H1 (cell line): ENCODE measurements at regions not wholly inside any gene's neighbourhood (a gene's known extent, or its start where the extent isn't known, plus 50 kb on each side); places are given as distances from the start of the nearest gene placed in this dataset.

Experiments
- BRCA1 ChIP-seq: IDR thresholded peaks from 2 replicates; pipeline ENCODE4 v1.6.1; 2012; ENCODE audit warnings: low read depth, low read length, improper control_type of control experiment
- CTBP2 ChIP-seq: IDR thresholded peaks from 2 replicates; pipeline ENCODE4 v1.7.0; 2011; ENCODE audit warnings: borderline replicate concordance, mild to moderate bottlenecking, moderate library complexity, mixed read lengths, low read length; ENCODE audit not compliant: insufficient read depth, insufficient read length
- EGR1 ChIP-seq: IDR thresholded peaks from 2 replicates; pipeline ENCODE4 v1.6.1; 2011; ENCODE audit warnings: low read depth, low read length, borderline replicate concordance
- KDM1A ChIP-seq: fragments of 200-600, 300-600 bp; sonication (generic); IDR thresholded peaks from 2 replicates; pipeline ENCODE4 v1.7.1; 2016; ENCODE audit warnings: mild to moderate bottlenecking, low read length, borderline replicate concordance
- KDM4A ChIP-seq: IDR thresholded peaks from one replicate; pipeline ENCODE4 v1.7.1; 2012; ENCODE audit warnings: low read depth, mild to moderate bottlenecking, moderate library complexity, low read length, inconsistent platforms; ENCODE audit not compliant: severe bottlenecking
- SIX5 ChIP-seq: IDR thresholded peaks from 2 replicates; pipeline ENCODE4 v1.6.1; 2011; ENCODE audit warnings: mild to moderate bottlenecking, low read depth, low read length
- SRF ChIP-seq: IDR thresholded peaks from 2 replicates; pipeline ENCODE4 v1.6.1; 2011; ENCODE audit warnings: mild to moderate bottlenecking, low read depth, low read length, moderate library complexity
- TCF12 ChIP-seq: IDR thresholded peaks from 2 replicates; pipeline ENCODE4 v1.6.1; 2011; ENCODE audit warnings: low read depth, mild to moderate bottlenecking, low read length
- TF ChIP-seq, protein P1 (sequence below): fragments of 300-600 bp; sonication (generic); IDR thresholded peaks from 2 replicates; pipeline ENCODE4 v1.7.1; 2012; ENCODE audit warnings: low read length, moderate library complexity, mild to moderate bottlenecking, inconsistent platforms; ENCODE audit not compliant: insufficient replicate concordance
- TF ChIP-seq, protein P2 (sequence below): IDR thresholded peaks from 2 replicates; pipeline ENCODE4 v1.6.1; 2012; ENCODE audit warnings: inconsistent platforms

DNA sequence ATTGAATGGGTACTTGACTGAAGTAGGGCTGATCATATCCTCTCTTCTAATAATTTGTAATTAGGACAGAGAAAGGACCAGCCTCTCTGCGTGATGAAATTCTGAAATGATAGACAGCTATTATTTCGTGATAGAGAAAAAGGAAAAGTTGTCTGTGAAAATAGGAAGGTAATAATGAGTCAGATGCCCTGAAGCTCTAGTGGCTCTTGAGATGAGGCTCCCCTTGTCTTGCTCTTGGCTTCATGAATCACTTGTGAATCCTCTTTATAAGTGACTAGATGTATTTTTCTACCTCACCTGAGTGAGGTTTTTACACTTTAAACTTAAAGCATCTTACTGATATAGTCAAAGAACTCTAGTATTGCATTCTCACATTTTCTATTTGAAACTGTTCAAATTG is 888.9 kb downstream of the PCDH18 start (continued):
- TF ChIP-seq, protein P1, sequence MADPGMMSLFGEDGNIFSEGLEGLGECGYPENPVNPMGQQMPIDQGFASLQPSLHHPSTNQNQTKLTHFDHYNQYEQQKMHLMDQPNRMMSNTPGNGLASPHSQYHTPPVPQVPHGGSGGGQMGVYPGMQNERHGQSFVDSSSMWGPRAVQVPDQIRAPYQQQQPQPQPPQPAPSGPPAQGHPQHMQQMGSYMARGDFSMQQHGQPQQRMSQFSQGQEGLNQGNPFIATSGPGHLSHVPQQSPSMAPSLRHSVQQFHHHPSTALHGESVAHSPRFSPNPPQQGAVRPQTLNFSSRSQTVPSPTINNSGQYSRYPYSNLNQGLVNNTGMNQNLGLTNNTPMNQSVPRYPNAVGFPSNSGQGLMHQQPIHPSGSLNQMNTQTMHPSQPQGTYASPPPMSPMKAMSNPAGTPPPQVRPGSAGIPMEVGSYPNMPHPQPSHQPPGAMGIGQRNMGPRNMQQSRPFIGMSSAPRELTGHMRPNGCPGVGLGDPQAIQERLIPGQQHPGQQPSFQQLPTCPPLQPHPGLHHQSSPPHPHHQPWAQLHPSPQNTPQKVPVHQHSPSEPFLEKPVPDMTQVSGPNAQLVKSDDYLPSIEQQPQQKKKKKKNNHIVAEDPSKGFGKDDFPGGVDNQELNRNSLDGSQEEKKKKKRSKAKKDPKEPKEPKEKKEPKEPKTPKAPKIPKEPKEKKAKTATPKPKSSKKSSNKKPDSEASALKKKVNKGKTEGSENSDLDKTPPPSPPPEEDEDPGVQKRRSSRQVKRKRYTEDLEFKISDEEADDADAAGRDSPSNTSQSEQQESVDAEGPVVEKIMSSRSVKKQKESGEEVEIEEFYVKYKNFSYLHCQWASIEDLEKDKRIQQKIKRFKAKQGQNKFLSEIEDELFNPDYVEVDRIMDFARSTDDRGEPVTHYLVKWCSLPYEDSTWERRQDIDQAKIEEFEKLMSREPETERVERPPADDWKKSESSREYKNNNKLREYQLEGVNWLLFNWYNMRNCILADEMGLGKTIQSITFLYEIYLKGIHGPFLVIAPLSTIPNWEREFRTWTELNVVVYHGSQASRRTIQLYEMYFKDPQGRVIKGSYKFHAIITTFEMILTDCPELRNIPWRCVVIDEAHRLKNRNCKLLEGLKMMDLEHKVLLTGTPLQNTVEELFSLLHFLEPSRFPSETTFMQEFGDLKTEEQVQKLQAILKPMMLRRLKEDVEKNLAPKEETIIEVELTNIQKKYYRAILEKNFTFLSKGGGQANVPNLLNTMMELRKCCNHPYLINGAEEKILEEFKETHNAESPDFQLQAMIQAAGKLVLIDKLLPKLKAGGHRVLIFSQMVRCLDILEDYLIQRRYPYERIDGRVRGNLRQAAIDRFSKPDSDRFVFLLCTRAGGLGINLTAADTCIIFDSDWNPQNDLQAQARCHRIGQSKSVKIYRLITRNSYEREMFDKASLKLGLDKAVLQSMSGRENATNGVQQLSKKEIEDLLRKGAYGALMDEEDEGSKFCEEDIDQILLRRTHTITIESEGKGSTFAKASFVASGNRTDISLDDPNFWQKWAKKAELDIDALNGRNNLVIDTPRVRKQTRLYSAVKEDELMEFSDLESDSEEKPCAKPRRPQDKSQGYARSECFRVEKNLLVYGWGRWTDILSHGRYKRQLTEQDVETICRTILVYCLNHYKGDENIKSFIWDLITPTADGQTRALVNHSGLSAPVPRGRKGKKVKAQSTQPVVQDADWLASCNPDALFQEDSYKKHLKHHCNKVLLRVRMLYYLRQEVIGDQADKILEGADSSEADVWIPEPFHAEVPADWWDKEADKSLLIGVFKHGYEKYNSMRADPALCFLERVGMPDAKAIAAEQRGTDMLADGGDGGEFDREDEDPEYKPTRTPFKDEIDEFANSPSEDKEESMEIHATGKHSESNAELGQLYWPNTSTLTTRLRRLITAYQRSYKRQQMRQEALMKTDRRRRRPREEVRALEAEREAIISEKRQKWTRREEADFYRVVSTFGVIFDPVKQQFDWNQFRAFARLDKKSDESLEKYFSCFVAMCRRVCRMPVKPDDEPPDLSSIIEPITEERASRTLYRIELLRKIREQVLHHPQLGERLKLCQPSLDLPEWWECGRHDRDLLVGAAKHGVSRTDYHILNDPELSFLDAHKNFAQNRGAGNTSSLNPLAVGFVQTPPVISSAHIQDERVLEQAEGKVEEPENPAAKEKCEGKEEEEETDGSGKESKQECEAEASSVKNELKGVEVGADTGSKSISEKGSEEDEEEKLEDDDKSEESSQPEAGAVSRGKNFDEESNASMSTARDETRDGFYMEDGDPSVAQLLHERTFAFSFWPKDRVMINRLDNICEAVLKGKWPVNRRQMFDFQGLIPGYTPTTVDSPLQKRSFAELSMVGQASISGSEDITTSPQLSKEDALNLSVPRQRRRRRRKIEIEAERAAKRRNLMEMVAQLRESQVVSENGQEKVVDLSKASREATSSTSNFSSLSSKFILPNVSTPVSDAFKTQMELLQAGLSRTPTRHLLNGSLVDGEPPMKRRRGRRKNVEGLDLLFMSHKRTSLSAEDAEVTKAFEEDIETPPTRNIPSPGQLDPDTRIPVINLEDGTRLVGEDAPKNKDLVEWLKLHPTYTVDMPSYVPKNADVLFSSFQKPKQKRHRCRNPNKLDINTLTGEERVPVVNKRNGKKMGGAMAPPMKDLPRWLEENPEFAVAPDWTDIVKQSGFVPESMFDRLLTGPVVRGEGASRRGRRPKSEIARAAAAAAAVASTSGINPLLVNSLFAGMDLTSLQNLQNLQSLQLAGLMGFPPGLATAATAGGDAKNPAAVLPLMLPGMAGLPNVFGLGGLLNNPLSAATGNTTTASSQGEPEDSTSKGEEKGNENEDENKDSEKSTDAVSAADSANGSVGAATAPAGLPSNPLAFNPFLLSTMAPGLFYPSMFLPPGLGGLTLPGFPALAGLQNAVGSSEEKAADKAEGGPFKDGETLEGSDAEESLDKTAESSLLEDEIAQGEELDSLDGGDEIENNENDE: no peak
- no peak for TF ChIP-seq SRF
- TF ChIP-seq, protein P2, sequence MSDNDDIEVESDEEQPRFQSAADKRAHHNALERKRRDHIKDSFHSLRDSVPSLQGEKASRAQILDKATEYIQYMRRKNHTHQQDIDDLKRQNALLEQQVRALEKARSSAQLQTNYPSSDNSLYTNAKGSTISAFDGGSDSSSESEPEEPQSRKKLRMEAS: no peak
- TF ChIP-seq BRCA1: no peak
- no peak for TF ChIP-seq EGR1
- TF ChIP-seq CTBP2: no peak
- TF ChIP-seq TCF12: no peak
- no peak for TF ChIP-seq KDM4A
- no peak for TF ChIP-seq KDM1A
- no peak for TF ChIP-seq SIX5
- TF ChIP-seq, all 59 proteins: peak for 0
